HG03520 (cell line): ENCODE measurements at regions not wholly inside any gene's neighbourhood (a gene's known extent, or its start where the extent isn't known, plus 50 kb on each side); places are given as distances from the start of the nearest gene placed in this dataset.

Experiments
- ATAC-seq: cut with Tn5 transposase; IDR thresholded peaks from one replicate; pipeline ENCODE4 v1.9.1; 2021; ENCODE audit warnings: mild to moderate bottlenecking, moderate library complexity; ENCODE audit not compliant: unreplicated experiment

GRCh38 chr5:54656261-54656728 lies 138.7 kb downstream of the SNX18 start:
- no peak for ATAC-seq

GRCh38 chr5:54655761-54656160 lies 138.2 kb downstream of the SNX18 start:
- ATAC-seq: no peak

- ATAC-seq: no peak
These were observed 137.7 kb downstream of the SNX18 start for GRCh38 chr5:54655266-54655665.

GRCh38 chr5:54653956-54654614 lies 136.5 kb downstream of the SNX18 start:
- ATAC-seq: no peak

- ATAC-seq: no peak
These were observed 134.0 kb downstream of the SNX18 start for GRCh38 chr5:54651482-54652076.

GRCh38 chr5:54649041-54649504 lies 131.5 kb downstream of the SNX18 start:
- no peak for ATAC-seq

GRCh38 chr5:54646356-54647101 lies 129.0 kb downstream of the SNX18 start:
- ATAC-seq: peak; percentile 91

- no peak for ATAC-seq
These were observed 128.4 kb downstream of the SNX18 start for GRCh38 chr5:54645882-54646355.

GRCh38 chr5:54644226-54644625 lies 126.7 kb downstream of the SNX18 start:
- ATAC-seq: no peak

GRCh38 chr5:54643685-54644106 lies 126.1 kb downstream of the SNX18 start:
- no peak for ATAC-seq

GRCh38 chr5:54639621-54640020 lies 122.1 kb downstream of the SNX18 start:
- ATAC-seq: no peak

- no peak for ATAC-seq
These were observed 120.5 kb downstream of the SNX18 start for GRCh38 chr5:54638106-54638505.

- ATAC-seq: no peak
These were observed 120.1 kb downstream of the SNX18 start for GRCh38 chr5:54637654-54638053.

- ATAC-seq: no peak
These were observed 116.5 kb downstream of the SNX18 start for GRCh38 chr5:54634089-54634488.

GRCh38 chr5:54632131-54632701 lies 114.7 kb downstream of the SNX18 start:
- ATAC-seq: no peak

GRCh38 chr5:54630738-54631359 lies 113.3 kb downstream of the SNX18 start:
- ATAC-seq: no peak

- ATAC-seq: no peak
These were observed 111.6 kb downstream of the SNX18 start for GRCh38 chr5:54629115-54629514.

- ATAC-seq: no peak
These were observed 110.5 kb downstream of the SNX18 start for GRCh38 chr5:54628050-54628449.

GRCh38 chr5:54626407-54626806 lies 108.8 kb downstream of the SNX18 start:
- no peak for ATAC-seq

- no peak for ATAC-seq
These were observed 107.4 kb downstream of the SNX18 start for GRCh38 chr5:54624805-54625568.
